ENCODE measurements at regions not wholly inside any gene's neighbourhood (a gene's known extent, or its start where the extent isn't known, plus 50 kb on each side); places are given as distances from the start of the nearest gene placed in this dataset.

GRCh38 chr9:90983394-90983793 lies 181.8 kb downstream of the SYK start:
- TF ChIP-seq POLR2A (IDR thresholded peaks at IDR 0.05), result no peak
- no peak for TF ChIP-seq CTCF (IDR thresholded peaks at IDR 0.05 in 4 of 5, conservative IDR thresholded peaks at IDR 0.05 in 1 of 5)
